Lung (tissue), 11 donors: ENCODE measurements at regions not wholly inside any gene's neighbourhood (a gene's known extent, or its start where the extent isn't known, plus 50 kb on each side); places are given as distances from the start of the nearest gene placed in this dataset.

Experiments
- ATAC-seq: fragments of 200-7000 bp; cut with Tn5 transposase; one replicate; pipeline ENCODE4 v1.9.1; 2020; ENCODE audit warnings: moderate number of reproducible peaks; ENCODE audit not compliant: insufficient read depth, low FRiP score
- DNase-seq, 3 donors: peaks; one replicate each; pipeline ENCODE4 v3.0.0-alpha.2; 2013 to 2017
- H3K27ac ChIP-seq, 2 donors: one replicate each; pipeline ENCODE4 v1.5.1; 2013; ENCODE audit warnings: mild to moderate bottlenecking in 2 of 2, moderate library complexity in 2 of 2, control low read depth in 1 of 2, inconsistent platforms in 1 of 2, low read depth in 1 of 2, low read length in 1 of 2
- H3K27me3 ChIP-seq, 3 donors: one replicate each; pipeline ENCODE4 v1.5.1; 2013; ENCODE audit warnings: low read length in 2 of 3; ENCODE audit not compliant: control insufficient read depth in 3 of 3, insufficient read depth in 3 of 3
- H3K36me3 ChIP-seq, 4 donors: one replicate each; pipeline ENCODE4 v1.5.1; 2013; ENCODE audit warnings: low read length in 4 of 4, mild to moderate bottlenecking in 1 of 4, moderate library complexity in 1 of 4; ENCODE audit not compliant: control insufficient read depth in 4 of 4, insufficient read depth in 4 of 4
- H3K4me1 ChIP-seq, 5 donors: one replicate each; pipeline ENCODE4 v1.5.1; 2013; ENCODE audit warnings: low read length in 5 of 5, mild to moderate bottlenecking in 2 of 5, moderate library complexity in 1 of 5; ENCODE audit not compliant: control insufficient read depth in 5 of 5, insufficient read depth in 5 of 5
- H3K4me3 ChIP-seq: one replicate; pipeline ENCODE4 v1.5.1; 2013; ENCODE audit warnings: mild to moderate bottlenecking, control low read depth, moderate library complexity
- H3K9ac ChIP-seq, 2 donors: one replicate each; pipeline ENCODE4 v1.5.1; 2013; ENCODE audit warnings: low read length in 2 of 2, control low read depth in 1 of 2; ENCODE audit not compliant: insufficient read depth in 1 of 2
- H3K9me3 ChIP-seq, 4 donors: one replicate each; pipeline ENCODE4 v1.5.1; 2013; ENCODE audit warnings: low read length in 3 of 4, mild to moderate bottlenecking in 1 of 4, moderate library complexity in 1 of 4; ENCODE audit not compliant: control insufficient read depth in 4 of 4, insufficient read depth in 3 of 4
- WGBS, 2 donors: extraction: QIAGEN DNeasy Blood & Tissue Kit; methylation state at CpG; one replicate each; pipeline ENCODE4 v1.1.7; 2013; 5-methylcytosine and 5-hydroxymethylcytosine counted together
- TF ChIP-seq, protein P1 (sequence below): IDR thresholded peaks from 2 replicates; pipeline ENCODE4 v1.5.1; 2012; ENCODE audit warnings: mild to moderate bottlenecking; ENCODE audit errors: control extremely low read depth, extremely low read depth
- donor health status: control.
- donor health status: control.
- donor health status: Bipolar disorder and iron deficiency.
- donor health status: healthy.
- donor health status: DM: yes; HTN: yes; CAD: no.

DNA sequence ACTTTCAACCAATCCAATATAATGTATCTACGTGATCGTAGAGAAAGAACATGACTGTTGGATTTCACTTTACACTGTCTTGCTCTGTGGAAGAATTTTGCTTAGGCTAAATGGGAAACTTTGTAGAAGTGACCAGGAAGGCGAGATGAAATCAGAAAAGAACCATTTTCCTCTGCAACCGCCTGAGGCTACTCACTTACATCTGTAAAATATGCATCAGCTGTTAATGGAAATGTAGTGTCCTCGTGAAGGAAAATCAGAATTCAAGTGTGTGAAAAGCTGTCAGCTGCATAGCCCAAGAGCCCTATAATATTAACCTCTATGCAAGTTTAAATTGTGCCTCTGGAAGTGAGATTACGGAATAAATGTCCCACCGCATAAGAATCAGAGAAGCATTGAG is 277.9 kb downstream of the C6orf118 start:
- Histone ChIP-seq H3K27me3 (no peaks in the 10 kb centered on the region), H3K4me1 (no peaks in the 10 kb centered on the region), H3K4me3 (no peak overlapping the region), H3K9ac (no peak overlapping the region), H3K9me3 (peaks cover 0 to 4% (median 0%) of the 10 kb centered on the region in 4 donors), H3K36me3 (no peaks in the 10 kb centered on the region), H3K27ac (no peak overlapping the region)
- DNase-seq (no peak), ATAC-seq (no peak)
- 81 to 85% methylated on average over 7 of the region's 7 CpGs for WGBS, 2 donors
- TF ChIP-seq, protein P1, sequence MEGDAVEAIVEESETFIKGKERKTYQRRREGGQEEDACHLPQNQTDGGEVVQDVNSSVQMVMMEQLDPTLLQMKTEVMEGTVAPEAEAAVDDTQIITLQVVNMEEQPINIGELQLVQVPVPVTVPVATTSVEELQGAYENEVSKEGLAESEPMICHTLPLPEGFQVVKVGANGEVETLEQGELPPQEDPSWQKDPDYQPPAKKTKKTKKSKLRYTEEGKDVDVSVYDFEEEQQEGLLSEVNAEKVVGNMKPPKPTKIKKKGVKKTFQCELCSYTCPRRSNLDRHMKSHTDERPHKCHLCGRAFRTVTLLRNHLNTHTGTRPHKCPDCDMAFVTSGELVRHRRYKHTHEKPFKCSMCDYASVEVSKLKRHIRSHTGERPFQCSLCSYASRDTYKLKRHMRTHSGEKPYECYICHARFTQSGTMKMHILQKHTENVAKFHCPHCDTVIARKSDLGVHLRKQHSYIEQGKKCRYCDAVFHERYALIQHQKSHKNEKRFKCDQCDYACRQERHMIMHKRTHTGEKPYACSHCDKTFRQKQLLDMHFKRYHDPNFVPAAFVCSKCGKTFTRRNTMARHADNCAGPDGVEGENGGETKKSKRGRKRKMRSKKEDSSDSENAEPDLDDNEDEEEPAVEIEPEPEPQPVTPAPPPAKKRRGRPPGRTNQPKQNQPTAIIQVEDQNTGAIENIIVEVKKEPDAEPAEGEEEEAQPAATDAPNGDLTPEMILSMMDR: no peak

DNA sequence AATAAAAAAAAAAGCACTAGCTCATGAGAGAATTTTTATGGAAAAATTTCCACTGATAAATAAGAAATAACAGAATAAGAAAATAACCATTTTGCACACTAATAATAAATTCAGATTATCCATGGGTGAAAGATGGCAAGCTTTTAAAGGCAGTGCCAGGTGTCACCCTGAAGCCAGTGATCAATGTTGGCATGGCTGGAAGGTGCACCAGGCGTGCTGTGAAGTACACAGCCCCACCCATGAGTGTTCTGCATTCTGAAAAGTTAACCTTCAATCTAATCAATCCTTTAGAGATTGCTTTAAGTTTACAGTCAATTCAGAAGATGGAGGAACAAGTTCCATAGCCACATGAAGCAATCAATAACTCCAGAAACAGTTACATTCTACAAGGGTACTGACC is 284.4 kb downstream of the C6orf118 start:
- TF ChIP-seq, protein P1: no peak
- Histone ChIP-seq H3K4me1 (no peaks in the 10 kb centered on the region), H3K27me3 (no peaks in the 10 kb centered on the region), H3K27ac (no peak overlapping the region), H3K9me3 (peaks cover 0 to 2% (median 0%) of the 10 kb centered on the region in 4 donors), H3K36me3 (no peaks in the 10 kb centered on the region), H3K4me3 (no peak overlapping the region), H3K9ac (no peak overlapping the region)
- 60 to 65% methylated on average over 1 of the region's 1 CpG for WGBS, 2 donors
- ATAC-seq (no peak), DNase-seq (no peak)

DNA sequence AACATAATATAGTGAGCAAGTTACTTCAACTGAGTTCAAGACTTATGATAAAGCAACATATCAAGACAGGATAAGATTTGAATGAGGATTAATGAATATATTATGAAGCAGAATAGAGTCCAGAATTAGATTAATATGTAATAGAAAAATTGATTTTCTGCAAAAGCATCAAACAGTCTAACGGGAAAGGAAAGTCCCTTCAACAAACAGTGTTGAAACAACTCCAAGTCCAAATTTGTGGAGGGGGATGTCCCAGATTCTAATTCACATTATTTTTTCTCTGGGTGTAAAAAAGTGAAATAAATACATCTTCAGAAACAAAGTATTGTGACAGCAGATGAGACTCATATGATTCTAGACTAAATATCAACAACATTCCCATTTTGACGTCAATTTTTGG is 289.7 kb downstream of the C6orf118 start:
- H3K4me1 ChIP-seq: no peaks in the 10 kb centered on the region
- no peak overlapping the region for H3K4me3 ChIP-seq
- WGBS, 2 donors: 82 to 85% methylated on average over 2 of the region's 2 CpGs
- DNase-seq: no peak
- H3K9ac ChIP-seq: no peak overlapping the region
- H3K36me3 ChIP-seq: no peaks in the 10 kb centered on the region
- H3K9me3 ChIP-seq: peaks cover 0 to 1% (median 0%) of the 10 kb centered on the region in 4 donors
- no peaks in the 10 kb centered on the region for H3K27me3 ChIP-seq
- ATAC-seq: no peak
- TF ChIP-seq, protein P1: no peak
- no peak overlapping the region for H3K27ac ChIP-seq

DNA sequence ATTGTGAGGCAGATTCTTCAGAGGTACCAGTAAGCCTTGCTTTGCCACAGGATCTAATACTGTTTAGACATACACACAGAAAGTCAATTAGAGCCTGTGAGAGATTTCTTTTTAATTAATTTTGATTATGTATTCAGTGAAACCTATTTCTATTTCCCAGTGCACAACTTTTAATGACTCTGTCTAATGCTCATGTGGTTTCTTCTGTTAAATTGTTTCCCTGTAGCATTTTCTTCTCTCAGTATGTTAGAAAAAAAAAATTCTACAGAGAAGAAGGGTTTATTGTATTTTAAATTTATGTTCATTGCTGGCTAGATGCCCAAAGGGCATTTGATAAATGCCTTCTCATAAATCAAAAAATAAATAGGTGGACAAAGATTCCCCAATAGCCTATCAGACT is 293.7 kb downstream of the C6orf118 start:
- no peak overlapping the region for H3K4me3 ChIP-seq
- H3K36me3 ChIP-seq: no peaks in the 10 kb centered on the region
- peaks cover 0 to 2% (median 0%) of the 10 kb centered on the region in 4 donors for H3K9me3 ChIP-seq
- TF ChIP-seq, protein P1: no peak
- no peak overlapping the region for H3K27ac ChIP-seq
- no peaks in the 10 kb centered on the region for H3K27me3 ChIP-seq
- DNase-seq: no peak
- ATAC-seq: no peak
- H3K9ac ChIP-seq: no peak overlapping the region
- H3K4me1 ChIP-seq: no peaks in the 10 kb centered on the region
